Activated CD4-positive, alpha-beta T cell treated with anti-CD3 and anti-CD28 coated beads for 4 hours (primary cell): ENCODE measurements at regions not wholly inside any gene's neighbourhood (a gene's known extent, or its start where the extent isn't known, plus 50 kb on each side); places are given as distances from the start of the nearest gene placed in this dataset.
"Not testable (repeated sequence)": the region's sequence is repeated elsewhere in the genome, so short reads cannot be mapped to it uniquely, and the experiment has no call there.

Source experiments
- DNase-seq, 2 donors: peaks; one replicate each; pipeline ENCODE4 v3.0.0-alpha.2; 2020

- no peak for DNase-seq
Measured at GRCh38 chr11:13183826-13184196, 93.8 kb upstream of the BMAL1 start.

DNA sequence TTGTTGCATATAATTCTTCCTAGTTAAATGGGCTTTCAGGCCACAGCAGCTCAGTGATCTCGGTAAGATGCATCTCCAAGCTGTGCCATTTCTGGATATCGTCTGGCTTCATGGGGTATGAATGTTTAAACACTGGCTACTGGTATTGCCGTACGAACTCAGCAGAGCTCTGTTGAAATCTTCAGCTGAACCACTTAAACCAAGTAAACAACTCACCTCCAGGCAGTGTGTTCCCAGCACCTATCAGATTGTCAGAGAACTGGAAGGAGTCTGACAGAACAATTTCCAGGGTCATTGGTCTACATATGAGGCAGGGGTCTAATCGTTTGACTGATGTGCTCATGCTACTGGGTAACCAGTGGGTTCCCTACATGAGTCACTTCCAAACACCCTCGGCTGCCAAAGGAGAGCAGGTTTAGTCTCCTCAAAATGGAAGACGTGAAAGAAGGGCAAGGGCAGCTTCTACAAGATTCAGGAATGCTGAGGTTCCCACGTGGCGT is 93.2 kb upstream of the BMAL1 start:
- DNase-seq: no peak

- no peak for DNase-seq
Measured at GRCh38 chr11:13188179-13188578, 89.4 kb upstream of the BMAL1 start.

DNA sequence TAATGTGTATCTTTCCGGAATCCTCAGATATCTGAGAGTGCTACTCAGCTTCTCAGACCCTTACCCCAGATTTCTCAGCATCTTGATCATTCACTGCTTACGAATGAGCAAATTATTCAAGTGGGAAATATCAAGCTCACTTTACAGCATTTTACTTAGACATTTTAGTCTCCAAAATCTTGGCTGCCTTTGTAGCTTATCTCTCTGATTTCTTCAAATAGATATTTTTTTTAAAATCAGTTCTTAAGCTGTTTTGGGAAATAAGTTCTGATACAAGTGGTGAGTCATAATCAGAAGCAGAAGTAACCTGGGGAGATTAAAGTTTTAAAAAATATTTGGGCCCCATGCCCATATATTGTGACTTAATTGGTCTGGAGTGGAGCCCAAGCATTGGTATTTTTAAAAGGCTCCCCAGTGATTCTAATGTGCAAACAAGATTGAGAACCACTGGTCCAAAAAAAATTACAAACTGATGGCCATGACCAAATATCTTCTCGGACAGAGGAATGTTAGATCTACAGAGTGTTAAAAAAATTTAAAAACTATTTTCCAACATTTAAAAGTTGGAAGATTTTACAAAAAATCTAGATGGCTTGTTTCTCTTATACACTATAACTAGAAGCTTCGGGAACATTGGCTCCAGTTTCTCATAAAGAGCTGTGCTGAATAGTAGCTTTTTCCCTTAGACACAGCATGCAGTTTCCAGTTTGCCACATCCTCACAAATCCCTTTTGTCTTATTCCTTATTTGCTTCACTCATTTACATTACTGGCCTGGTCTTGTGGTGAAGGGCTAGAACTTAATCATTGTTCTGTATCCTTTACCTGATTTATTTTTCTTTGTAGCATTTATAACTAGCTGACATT is 87.8 kb upstream of the BMAL1 start:
- no peak for DNase-seq

DNA sequence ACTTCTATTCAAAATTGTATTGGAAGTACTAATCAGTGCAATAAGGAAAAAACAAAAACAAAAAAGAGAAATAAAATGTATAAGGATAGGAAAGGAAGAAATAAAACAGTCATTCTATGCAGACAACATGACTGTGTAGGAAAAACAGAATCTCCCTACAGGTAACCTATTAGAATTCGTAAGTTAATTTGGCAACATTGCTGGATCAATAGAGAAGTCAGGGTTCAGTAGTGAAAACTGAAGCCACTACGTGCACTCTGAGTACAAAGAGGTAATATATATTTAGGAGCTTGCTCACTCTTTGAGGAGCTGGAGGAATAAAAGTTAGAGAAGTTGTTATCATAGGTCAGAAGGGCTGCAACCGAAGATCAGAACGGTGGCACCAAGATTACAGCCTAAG is 84.0 kb upstream of the BMAL1 start:
- DNase-seq: no peak

DNA sequence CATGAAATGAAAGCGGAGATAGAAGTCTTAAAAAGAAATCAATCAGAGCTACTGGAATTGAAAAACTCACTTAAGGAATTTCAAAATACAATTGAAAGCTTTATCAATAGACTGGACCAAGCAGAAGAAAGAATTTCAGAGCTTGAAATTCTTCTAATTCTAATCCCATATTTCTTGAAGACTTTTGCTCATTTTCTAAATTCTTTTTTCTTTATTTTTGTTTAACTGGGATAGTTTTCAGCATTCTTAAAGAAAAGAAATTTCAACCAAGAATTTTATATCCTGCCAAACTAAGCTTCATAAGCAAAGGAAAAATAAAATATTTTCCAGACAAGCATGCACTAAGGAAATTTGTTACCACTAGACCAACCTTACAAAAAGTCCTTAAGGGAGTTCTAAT is 80.2 kb upstream of the BMAL1 start:
- DNase-seq: not testable (repeated sequence)

GRCh38 chr11:13205486-13205885 is 72.1 kb upstream of the BMAL1 start:
- no peak for DNase-seq

DNA sequence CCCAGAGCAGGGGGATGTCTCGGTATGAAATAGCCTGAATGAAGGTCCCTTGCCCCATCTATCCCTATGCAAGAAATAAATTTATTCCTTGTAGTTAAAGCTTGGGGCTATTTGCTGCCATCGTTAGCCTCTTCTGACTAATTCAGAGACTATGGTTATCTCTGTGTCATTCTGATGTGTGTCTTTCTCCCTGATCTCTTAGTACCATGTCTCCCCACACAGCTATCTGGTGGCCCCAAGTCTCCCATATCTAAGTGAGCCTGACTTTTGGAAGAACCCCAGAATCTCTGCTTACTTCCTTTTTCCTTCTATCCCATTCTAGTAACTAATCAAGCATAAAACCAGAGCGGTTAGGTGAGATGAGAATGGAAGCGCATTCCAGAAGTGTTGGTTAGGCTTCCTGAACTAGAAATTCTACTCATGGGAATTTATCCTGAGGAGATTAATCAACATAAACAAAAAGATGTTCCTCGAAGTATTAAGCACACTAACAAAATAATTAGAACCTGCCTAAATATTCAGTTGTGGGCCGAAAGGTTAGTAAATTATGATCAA is 71.4 kb upstream of the BMAL1 start:
- no peak for DNase-seq

- no peak for DNase-seq
Measured at GRCh38 chr11:13207270-13207664, 70.3 kb upstream of the BMAL1 start.

GRCh38 chr11:13207665-13208594 is 69.7 kb upstream of the BMAL1 start:
- peak; percentile 13 to 14 for DNase-seq

- DNase-seq: no peak
Measured at GRCh38 chr11:13208921-13209320, 68.7 kb upstream of the BMAL1 start.

DNA sequence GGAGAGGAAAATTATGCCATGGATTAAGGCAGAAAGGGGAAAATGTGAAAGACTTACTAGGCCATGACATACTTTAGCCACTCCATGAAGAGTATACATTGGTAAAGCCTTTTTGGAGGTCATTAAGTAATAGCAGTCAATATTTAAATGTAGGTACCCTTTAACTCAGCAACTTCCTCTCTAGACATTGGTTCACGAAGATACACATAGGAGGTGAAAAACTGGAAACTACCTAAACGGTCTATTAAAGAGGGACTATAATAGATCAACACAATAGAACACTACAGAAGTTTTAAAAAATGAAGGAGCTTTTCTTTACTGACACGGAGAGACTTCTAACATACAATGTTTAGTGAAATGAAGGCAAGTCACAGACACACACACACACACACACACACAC is 68.2 kb upstream of the BMAL1 start:
- no peak for DNase-seq

DNA sequence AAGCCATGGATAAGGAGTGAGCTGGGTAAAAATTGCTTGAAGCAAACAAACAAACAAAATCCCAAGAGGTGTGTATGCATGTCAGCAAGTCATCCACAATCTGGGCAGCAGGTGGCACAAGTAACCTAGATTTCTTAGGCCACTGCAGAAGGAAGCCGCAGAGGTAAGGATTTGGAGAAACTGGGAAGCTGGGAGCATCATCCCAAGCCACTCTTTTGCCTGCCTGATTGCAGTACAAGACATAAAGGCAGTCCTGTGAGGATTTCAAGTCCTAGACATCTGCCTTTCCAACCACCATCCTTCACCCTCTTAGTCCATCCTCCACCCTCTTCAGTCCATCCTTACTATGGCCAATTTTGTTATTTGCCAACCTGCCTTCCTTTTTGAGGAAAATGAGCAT is 67.2 kb upstream of the BMAL1 start:
- DNase-seq: no peak

DNA sequence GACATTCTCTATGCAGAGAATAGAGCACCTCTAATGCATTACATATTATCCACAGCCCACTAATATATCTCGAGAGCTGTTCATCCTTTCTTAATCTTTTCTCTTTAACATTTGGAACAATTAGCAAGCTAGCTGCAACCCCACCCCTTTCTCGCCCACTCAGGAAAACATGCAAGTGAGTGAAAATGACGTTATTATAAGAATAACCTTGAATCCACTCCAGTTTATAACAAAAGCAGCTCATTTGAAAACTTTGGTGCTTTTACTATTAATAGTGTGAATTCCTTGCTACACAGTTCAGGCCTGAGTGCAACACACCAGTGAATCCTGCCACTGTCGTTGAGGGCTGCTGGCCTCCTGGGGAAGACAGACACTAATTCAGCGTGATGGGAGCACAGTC is 63.3 kb upstream of the BMAL1 start:
- no peak for DNase-seq

DNA sequence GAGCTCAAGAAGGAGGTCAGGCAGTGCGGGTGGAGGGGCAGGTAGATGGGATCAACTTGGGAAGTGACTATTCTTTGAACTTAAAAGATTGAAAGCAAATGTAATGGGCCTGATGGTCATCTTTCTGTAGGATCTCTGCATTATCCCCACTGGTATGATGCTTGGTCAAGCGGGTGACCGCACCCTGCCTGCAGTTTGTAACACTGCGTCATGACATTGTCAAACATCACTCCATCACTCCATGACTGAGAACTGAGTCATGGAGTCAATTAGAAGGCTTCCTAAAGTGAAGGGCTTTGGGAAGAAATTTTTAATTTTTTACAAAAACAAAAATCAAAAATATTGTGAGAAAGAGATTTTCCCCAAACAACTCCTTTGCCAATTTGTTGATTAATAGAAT is 62.4 kb upstream of the BMAL1 start:
- DNase-seq: no peak

GRCh38 chr11:13216019-13216710 is 61.4 kb upstream of the BMAL1 start:
- peak in 1 of 2 donors; percentile 14 for DNase-seq

DNA sequence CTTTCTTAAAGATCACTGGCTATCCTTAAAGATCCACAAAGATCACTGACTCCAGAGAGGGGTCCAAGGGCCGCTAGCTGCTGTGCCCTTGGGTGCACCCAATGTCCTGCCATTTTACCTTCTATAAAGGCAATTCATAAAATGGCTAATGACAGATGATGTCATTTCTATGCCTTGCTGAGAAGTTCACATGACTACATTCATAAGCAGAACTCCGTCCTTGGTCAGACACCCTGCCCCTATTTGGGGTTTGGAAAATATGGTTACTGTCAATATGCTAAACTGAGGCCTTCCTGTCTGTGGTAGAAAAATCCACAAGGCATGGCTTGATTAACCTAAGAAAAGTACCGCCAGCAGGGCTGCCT is 60.9 kb upstream of the BMAL1 start:
- DNase-seq: no peak

DNA sequence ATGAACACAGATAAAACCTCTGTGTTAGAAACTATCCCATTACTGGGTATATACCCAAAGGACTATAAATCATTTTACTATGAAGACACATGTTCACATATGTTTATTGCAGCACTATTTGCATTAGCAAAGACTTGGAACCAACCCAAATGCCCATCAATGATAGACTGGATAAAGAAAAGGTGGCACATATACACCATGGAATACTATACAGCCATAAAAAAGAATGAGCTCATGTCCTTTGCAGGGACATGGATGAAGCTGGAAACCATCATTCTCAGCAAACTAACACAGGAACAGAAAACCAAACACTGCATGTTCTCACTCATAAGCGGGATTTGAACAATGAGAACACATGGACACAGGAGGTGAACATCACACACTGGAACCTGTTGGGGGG is 58.9 kb upstream of the BMAL1 start:
- not testable (repeated sequence) for DNase-seq

DNA sequence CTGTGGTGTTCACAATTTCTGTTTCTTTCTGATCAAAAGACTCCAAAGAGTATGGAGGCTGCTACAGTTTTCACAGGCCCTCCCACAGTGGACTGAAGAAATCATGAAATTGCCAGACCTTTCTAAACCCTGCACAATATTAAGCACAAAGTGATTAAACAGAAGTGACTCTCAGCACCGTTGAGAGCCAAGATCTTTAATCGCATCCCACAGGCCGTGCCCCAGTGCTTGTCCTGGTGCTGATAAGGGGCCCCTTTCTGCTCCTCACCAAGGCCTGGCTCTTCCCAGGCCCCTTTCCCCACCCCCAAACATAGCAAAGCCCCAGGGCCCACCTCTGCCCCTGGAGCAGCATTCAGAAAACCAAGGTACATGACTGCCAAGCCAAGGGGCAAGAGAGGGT is 57.4 kb upstream of the BMAL1 start:
- no peak for DNase-seq

- DNase-seq: no peak
Measured at GRCh38 chr11:13221722-13222121, 55.9 kb upstream of the BMAL1 start.

GRCh38 chr11:13222285-13222684 is 55.3 kb upstream of the BMAL1 start:
- no peak for DNase-seq

DNA sequence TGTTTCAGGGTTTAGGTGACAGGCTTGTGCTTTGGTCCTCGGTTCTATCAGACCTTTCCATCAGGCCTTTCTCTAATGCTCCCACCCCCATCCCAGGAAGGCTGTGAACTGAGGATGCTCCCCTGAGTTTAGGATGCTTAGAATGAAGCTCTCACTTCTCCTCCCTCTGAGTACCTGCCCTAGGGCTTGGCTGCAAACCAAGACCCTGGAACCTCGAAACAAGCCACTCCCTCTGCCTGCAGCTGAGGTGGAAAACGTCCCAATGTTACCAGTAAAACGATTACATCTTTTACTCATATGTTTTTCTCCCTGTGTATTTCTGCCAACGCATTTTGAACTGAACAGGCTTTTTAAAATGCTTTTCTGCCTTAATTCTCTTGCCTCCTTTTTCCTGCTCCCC is 54.5 kb upstream of the BMAL1 start:
- no peak for DNase-seq

DNA sequence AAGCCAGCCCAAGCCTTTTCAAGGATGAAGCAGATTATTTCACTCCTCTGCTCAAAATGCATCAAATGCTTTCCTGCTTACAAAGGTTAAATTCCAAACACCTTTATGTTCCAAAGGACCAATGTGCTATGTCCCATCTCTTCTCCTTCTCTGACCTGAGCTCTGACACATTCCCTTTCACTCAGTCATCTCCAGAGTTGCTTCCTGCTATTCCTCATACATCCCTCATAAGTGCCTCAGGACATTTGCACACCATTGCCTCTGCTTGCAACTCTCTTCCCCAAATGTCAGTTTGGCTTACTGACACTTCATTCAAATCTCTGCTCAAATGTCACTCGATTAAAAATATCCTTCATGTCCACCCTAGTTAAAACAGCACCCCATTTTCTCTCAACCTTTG is 53.3 kb upstream of the BMAL1 start:
- DNase-seq: no peak
